ENCODE measurements at regions not wholly inside any gene's neighbourhood (a gene's known extent, or its start where the extent isn't known, plus 50 kb on each side); places are given as distances from the start of the nearest gene placed in this dataset.

- Histone ChIP-seq H3K27me3 (ENCODE audit: low read depth, low read length) (no peaks in the 10 kb centered on the region), H3K9me3 (ENCODE audit: control insufficient read depth in 1 of 2, low read length in 2 of 2) (no peaks in the 10 kb centered on the region), H3K36me3 (ENCODE audit: control insufficient read depth in 1 of 2, insufficient read depth in 2 of 2, low read length in 2 of 2) (no peaks in the 10 kb centered on the region), H3K27ac (ENCODE audit: low read length) (no peak overlapping the region), H3K4me1 (ENCODE audit: control insufficient read depth in 1 of 2, insufficient read depth in 2 of 2, low read length in 2 of 2) (peaks cover 0 to 7% of the 10 kb centered on the region in 2 donors), H3K4me3 (ENCODE audit: low read depth in 1 of 2, low read length in 2 of 2) (no peak overlapping the region)
Observed at GRCh38 chr6:140178935-140179334, 804.5 kb upstream of the CITED2 start.

GRCh38 chr6:140178520-140178919 is 804.1 kb upstream of the CITED2 start:
- Histone ChIP-seq H3K4me3 (ENCODE audit: low read depth in 1 of 2, low read length in 2 of 2) (no peak overlapping the region), H3K4me1 (ENCODE audit: control insufficient read depth in 1 of 2, insufficient read depth in 2 of 2, low read length in 2 of 2) (peaks cover 0 to 7% of the 10 kb centered on the region in 2 donors), H3K27me3 (ENCODE audit: low read depth, low read length) (no peaks in the 10 kb centered on the region), H3K36me3 (ENCODE audit: control insufficient read depth in 1 of 2, insufficient read depth in 2 of 2, low read length in 2 of 2) (no peaks in the 10 kb centered on the region), H3K9me3 (ENCODE audit: control insufficient read depth in 1 of 2, low read length in 2 of 2) (no peaks in the 10 kb centered on the region), H3K27ac (ENCODE audit: low read length) (no peak overlapping the region)

GRCh38 chr6:140176306-140176705 is 801.9 kb upstream of the CITED2 start:
- no peak overlapping the region for H3K27ac ChIP-seq (ENCODE audit: low read length)
- H3K4me1 ChIP-seq (ENCODE audit: control insufficient read depth in 1 of 2, insufficient read depth in 2 of 2, low read length in 2 of 2) = peaks cover 0 to 7% of the 10 kb centered on the region in 2 donors
- H3K36me3 ChIP-seq (ENCODE audit: control insufficient read depth in 1 of 2, insufficient read depth in 2 of 2, low read length in 2 of 2) = no peaks in the 10 kb centered on the region
- H3K27me3 ChIP-seq (ENCODE audit: low read depth, low read length) = no peaks in the 10 kb centered on the region
- no peak overlapping the region for H3K4me3 ChIP-seq (ENCODE audit: low read depth in 1 of 2, low read length in 2 of 2)
- H3K9me3 ChIP-seq (ENCODE audit: control insufficient read depth in 1 of 2, low read length in 2 of 2) = no peaks in the 10 kb centered on the region

GRCh38 chr6:140175486-140175885 is 801.0 kb upstream of the CITED2 start:
- Histone ChIP-seq H3K4me3 (ENCODE audit: low read depth in 1 of 2, low read length in 2 of 2) (no peak overlapping the region), H3K4me1 (ENCODE audit: control insufficient read depth in 1 of 2, insufficient read depth in 2 of 2, low read length in 2 of 2) (peaks cover 0 to 7% of the 10 kb centered on the region in 2 donors), H3K36me3 (ENCODE audit: control insufficient read depth in 1 of 2, insufficient read depth in 2 of 2, low read length in 2 of 2) (no peaks in the 10 kb centered on the region), H3K9me3 (ENCODE audit: control insufficient read depth in 1 of 2, low read length in 2 of 2) (no peaks in the 10 kb centered on the region), H3K27me3 (ENCODE audit: low read depth, low read length) (no peaks in the 10 kb centered on the region), H3K27ac (ENCODE audit: low read length) (no peak overlapping the region)

GRCh38 chr6:140174524-140174923 is 800.1 kb upstream of the CITED2 start:
- Histone ChIP-seq H3K27me3 (ENCODE audit: low read depth, low read length) (no peaks in the 10 kb centered on the region), H3K9me3 (ENCODE audit: control insufficient read depth in 1 of 2, low read length in 2 of 2) (no peaks in the 10 kb centered on the region)

GRCh38 chr6:140168365-140168764 is 793.9 kb upstream of the CITED2 start:
- Histone ChIP-seq H3K27ac (ENCODE audit: low read length) (no peak overlapping the region), H3K36me3 (ENCODE audit: control insufficient read depth in 1 of 2, insufficient read depth in 2 of 2, low read length in 2 of 2) (no peaks in the 10 kb centered on the region), H3K4me1 (ENCODE audit: control insufficient read depth in 1 of 2, insufficient read depth in 2 of 2, low read length in 2 of 2) (no peaks in the 10 kb centered on the region), H3K4me3 (ENCODE audit: low read depth in 1 of 2, low read length in 2 of 2) (no peak overlapping the region), H3K9me3 (ENCODE audit: control insufficient read depth in 1 of 2, low read length in 2 of 2) (no peaks in the 10 kb centered on the region), H3K27me3 (ENCODE audit: low read depth, low read length) (no peaks in the 10 kb centered on the region)

More at GRCh38 chr6:140174524-140174923, 800.1 kb upstream of the CITED2 start:
- Histone ChIP-seq H3K4me1 (ENCODE audit: control insufficient read depth in 1 of 2, insufficient read depth in 2 of 2, low read length in 2 of 2) (peaks cover 0 to 7% of the 10 kb centered on the region in 2 donors), H3K36me3 (ENCODE audit: control insufficient read depth in 1 of 2, insufficient read depth in 2 of 2, low read length in 2 of 2) (no peaks in the 10 kb centered on the region), H3K27ac (ENCODE audit: low read length) (no peak overlapping the region), H3K4me3 (ENCODE audit: low read depth in 1 of 2, low read length in 2 of 2) (no peak overlapping the region)

GRCh38 chr6:140160909-140161308 is 786.5 kb upstream of the CITED2 start:
- Histone ChIP-seq H3K36me3 (ENCODE audit: control insufficient read depth in 1 of 2, insufficient read depth in 2 of 2, low read length in 2 of 2) (no peaks in the 10 kb centered on the region), H3K4me1 (ENCODE audit: control insufficient read depth in 1 of 2, insufficient read depth in 2 of 2, low read length in 2 of 2) (no peaks in the 10 kb centered on the region), H3K4me3 (ENCODE audit: low read depth in 1 of 2, low read length in 2 of 2) (no peak overlapping the region), H3K9me3 (ENCODE audit: control insufficient read depth in 1 of 2, low read length in 2 of 2) (no peaks in the 10 kb centered on the region), H3K27ac (ENCODE audit: low read length) (no peak overlapping the region), H3K27me3 (ENCODE audit: low read depth, low read length) (no peaks in the 10 kb centered on the region)

GRCh38 chr6:140160494-140160893 is 786.0 kb upstream of the CITED2 start:
- Histone ChIP-seq H3K9me3 (ENCODE audit: control insufficient read depth in 1 of 2, low read length in 2 of 2) (no peaks in the 10 kb centered on the region), H3K36me3 (ENCODE audit: control insufficient read depth in 1 of 2, insufficient read depth in 2 of 2, low read length in 2 of 2) (no peaks in the 10 kb centered on the region), H3K27me3 (ENCODE audit: low read depth, low read length) (no peaks in the 10 kb centered on the region), H3K4me1 (ENCODE audit: control insufficient read depth in 1 of 2, insufficient read depth in 2 of 2, low read length in 2 of 2) (no peaks in the 10 kb centered on the region), H3K4me3 (ENCODE audit: low read depth in 1 of 2, low read length in 2 of 2) (no peak overlapping the region), H3K27ac (ENCODE audit: low read length) (no peak overlapping the region)

GRCh38 chr6:140156131-140156530 is 781.7 kb upstream of the CITED2 start:
- Histone ChIP-seq H3K27ac (ENCODE audit: low read length) (no peak overlapping the region), H3K4me1 (ENCODE audit: control insufficient read depth in 1 of 2, insufficient read depth in 2 of 2, low read length in 2 of 2) (no peaks in the 10 kb centered on the region), H3K27me3 (ENCODE audit: low read depth, low read length) (no peaks in the 10 kb centered on the region), H3K9me3 (ENCODE audit: control insufficient read depth in 1 of 2, low read length in 2 of 2) (peaks cover 0 to 2% of the 10 kb centered on the region in 2 donors), H3K36me3 (ENCODE audit: control insufficient read depth in 1 of 2, insufficient read depth in 2 of 2, low read length in 2 of 2) (no peaks in the 10 kb centered on the region), H3K4me3 (ENCODE audit: low read depth in 1 of 2, low read length in 2 of 2) (no peak overlapping the region)

- Histone ChIP-seq H3K27ac (ENCODE audit: low read length) (no peak overlapping the region), H3K4me3 (ENCODE audit: low read depth in 1 of 2, low read length in 2 of 2) (no peak overlapping the region), H3K4me1 (ENCODE audit: control insufficient read depth in 1 of 2, insufficient read depth in 2 of 2, low read length in 2 of 2) (no peaks in the 10 kb centered on the region), H3K27me3 (ENCODE audit: low read depth, low read length) (no peaks in the 10 kb centered on the region), H3K36me3 (ENCODE audit: control insufficient read depth in 1 of 2, insufficient read depth in 2 of 2, low read length in 2 of 2) (no peaks in the 10 kb centered on the region), H3K9me3 (ENCODE audit: control insufficient read depth in 1 of 2, low read length in 2 of 2) (peaks cover 0 to 2% of the 10 kb centered on the region in 2 donors)
Observed at GRCh38 chr6:140155451-140156126, 781.1 kb upstream of the CITED2 start.

GRCh38 chr6:140153703-140154102 is 779.3 kb upstream of the CITED2 start:
- no peaks in the 10 kb centered on the region for H3K27me3 ChIP-seq (ENCODE audit: low read depth, low read length)
- H3K36me3 ChIP-seq (ENCODE audit: control insufficient read depth in 1 of 2, insufficient read depth in 2 of 2, low read length in 2 of 2) = no peaks in the 10 kb centered on the region
- H3K4me3 ChIP-seq (ENCODE audit: low read depth in 1 of 2, low read length in 2 of 2) = no peak overlapping the region
- H3K9me3 ChIP-seq (ENCODE audit: control insufficient read depth in 1 of 2, low read length in 2 of 2) = peaks cover 0 to 2% of the 10 kb centered on the region in 2 donors
- no peaks in the 10 kb centered on the region for H3K4me1 ChIP-seq (ENCODE audit: control insufficient read depth in 1 of 2, insufficient read depth in 2 of 2, low read length in 2 of 2)
- H3K27ac ChIP-seq (ENCODE audit: low read length) = no peak overlapping the region
